Hippocampal formation (tissue), 2 donors: ENCODE measurements at regions not wholly inside any gene's neighbourhood (a gene's known extent, or its start where the extent isn't known, plus 50 kb on each side); places are given as distances from the start of the nearest gene placed in this dataset.
"Not testable (repeated sequence)": the region's sequence is repeated elsewhere in the genome, so short reads cannot be mapped to it uniquely, and the experiment has no call there.

ENCODE experiments used
- DNase-seq, 2 donors: peaks; one replicate each; lab custom pipeline; 2025; lab: John Stamatoyannopoulos, UW

GRCh38 chr4:22630161-22630975 lies 62.4 kb upstream of the GBA3 start:
- DNase-seq = not testable (repeated sequence)

GRCh38 chr4:22631167-22631566 lies 61.6 kb upstream of the GBA3 start:
- DNase-seq = not testable (repeated sequence)

GRCh38 chr4:22634541-22635181 lies 58.1 kb upstream of the GBA3 start:
- no peak for DNase-seq

DNA sequence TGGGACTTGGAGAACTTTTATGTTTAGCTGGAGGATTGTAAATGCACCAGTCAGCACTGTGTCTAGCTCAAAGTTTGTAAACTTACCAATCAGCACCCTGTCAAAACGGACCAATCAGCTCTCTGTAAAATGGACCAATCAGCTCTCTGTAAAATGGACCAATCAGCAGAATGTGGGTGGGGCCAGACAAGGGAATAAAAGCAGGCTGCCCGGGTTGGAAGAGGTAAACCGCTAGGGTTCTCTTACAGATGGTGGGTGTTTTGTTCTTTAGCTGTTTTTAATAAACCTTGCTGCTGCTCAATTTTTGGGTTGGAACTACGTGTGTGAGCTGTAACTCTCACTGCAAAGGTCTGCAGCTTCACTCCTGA lies 57.6 kb upstream of the GBA3 start:
- not testable (repeated sequence) for DNase-seq

DNA sequence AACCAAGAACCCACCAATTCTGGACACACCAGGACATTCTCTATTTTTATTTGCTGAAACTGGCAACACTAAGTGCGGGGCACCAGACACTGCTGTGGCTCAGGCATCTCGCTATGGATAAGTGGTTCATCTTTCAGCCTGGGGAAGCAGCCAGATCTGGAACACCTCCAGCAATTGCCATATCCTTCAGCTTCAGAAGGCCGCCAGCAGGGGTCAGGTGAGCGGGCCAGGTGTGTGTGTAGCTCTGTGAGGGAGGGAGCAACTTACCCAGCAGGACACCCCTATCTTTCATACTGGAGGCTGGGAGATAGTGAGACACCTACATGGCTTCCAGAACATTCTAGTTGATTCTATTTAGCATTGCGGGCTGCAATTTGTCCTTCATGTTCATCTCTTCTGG lies 57.0 kb upstream of the GBA3 start:
- no peak for DNase-seq

- DNase-seq = no peak
Measured at GRCh38 chr4:22637306-22637705, 55.4 kb upstream of the GBA3 start.
